ENCODE measurements at regions not wholly inside any gene's neighbourhood (a gene's known extent, or its start where the extent isn't known, plus 50 kb on each side); places are given as distances from the start of the nearest gene placed in this dataset.

DNA sequence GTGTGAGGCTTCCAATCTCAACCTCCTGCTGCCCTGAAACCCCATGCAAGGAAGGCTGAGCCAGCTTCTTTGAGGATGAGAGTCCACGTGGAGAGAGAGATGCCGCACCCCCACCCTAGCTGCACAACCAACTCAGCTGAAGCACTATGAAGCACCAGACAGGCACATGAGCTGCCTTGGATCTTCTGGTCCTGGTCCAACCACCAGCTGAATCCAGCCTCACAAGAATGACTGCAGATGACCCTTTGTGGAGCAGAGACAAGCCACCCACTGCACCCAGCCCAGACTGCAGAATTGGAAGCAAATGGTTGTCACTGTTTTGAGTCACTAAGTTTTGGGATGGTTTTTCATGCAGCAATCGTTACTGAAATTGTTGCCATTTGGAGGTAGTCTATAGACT is 149.6 kb upstream of the SYT13 start:
- TF ChIP-seq, protein P1, sequence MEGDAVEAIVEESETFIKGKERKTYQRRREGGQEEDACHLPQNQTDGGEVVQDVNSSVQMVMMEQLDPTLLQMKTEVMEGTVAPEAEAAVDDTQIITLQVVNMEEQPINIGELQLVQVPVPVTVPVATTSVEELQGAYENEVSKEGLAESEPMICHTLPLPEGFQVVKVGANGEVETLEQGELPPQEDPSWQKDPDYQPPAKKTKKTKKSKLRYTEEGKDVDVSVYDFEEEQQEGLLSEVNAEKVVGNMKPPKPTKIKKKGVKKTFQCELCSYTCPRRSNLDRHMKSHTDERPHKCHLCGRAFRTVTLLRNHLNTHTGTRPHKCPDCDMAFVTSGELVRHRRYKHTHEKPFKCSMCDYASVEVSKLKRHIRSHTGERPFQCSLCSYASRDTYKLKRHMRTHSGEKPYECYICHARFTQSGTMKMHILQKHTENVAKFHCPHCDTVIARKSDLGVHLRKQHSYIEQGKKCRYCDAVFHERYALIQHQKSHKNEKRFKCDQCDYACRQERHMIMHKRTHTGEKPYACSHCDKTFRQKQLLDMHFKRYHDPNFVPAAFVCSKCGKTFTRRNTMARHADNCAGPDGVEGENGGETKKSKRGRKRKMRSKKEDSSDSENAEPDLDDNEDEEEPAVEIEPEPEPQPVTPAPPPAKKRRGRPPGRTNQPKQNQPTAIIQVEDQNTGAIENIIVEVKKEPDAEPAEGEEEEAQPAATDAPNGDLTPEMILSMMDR (IDR thresholded peaks at IDR 0.05 in 4 of 5, conservative IDR thresholded peaks at IDR 0.05 in 1 of 5) = no peak
- no peak for TF ChIP-seq POLR2A (IDR thresholded peaks at IDR 0.05)
